Fibroblast of villous mesenchyme (primary cell): ENCODE measurements at regions not wholly inside any gene's neighbourhood (a gene's known extent, or its start where the extent isn't known, plus 50 kb on each side); places are given as distances from the start of the nearest gene placed in this dataset.

ENCODE experiments used
- DNase-seq: peaks from one replicate; pipeline ENCODE4 v3.0.0-alpha.2; 2010; ENCODE audit warnings: low read depth
- H3K4me3 ChIP-seq: 2 replicates; pipeline ENCODE4 v1.5.1; 2011; ENCODE audit warnings: low read depth, mild to moderate bottlenecking, low read length
- TF ChIP-seq, protein P1 (sequence below): IDR thresholded peaks from 2 replicates; pipeline ENCODE4 v1.5.1; 2012; ENCODE audit warnings: low read depth, mild to moderate bottlenecking, low read length; ENCODE audit not compliant: insufficient read depth

DNA sequence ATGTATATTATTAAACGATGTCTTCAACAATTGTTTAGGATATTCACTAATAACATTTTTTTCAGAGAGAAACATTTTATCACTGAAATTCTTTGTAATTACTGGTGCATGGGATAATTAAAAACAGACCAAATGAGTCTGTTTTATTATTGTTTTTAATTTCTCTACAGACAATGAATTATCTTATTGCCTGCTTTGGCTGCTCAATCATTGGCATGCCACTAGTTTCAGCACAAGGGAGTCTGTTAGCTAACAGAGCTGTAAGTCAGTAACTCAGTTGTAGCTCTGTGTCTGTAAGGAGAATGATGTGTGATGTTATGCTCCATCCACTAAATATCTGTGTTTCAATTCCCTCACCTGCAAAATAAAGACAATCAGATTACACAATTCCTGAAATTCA, 443.9 kb downstream of the PRR16 start:
- TF ChIP-seq, protein P1, sequence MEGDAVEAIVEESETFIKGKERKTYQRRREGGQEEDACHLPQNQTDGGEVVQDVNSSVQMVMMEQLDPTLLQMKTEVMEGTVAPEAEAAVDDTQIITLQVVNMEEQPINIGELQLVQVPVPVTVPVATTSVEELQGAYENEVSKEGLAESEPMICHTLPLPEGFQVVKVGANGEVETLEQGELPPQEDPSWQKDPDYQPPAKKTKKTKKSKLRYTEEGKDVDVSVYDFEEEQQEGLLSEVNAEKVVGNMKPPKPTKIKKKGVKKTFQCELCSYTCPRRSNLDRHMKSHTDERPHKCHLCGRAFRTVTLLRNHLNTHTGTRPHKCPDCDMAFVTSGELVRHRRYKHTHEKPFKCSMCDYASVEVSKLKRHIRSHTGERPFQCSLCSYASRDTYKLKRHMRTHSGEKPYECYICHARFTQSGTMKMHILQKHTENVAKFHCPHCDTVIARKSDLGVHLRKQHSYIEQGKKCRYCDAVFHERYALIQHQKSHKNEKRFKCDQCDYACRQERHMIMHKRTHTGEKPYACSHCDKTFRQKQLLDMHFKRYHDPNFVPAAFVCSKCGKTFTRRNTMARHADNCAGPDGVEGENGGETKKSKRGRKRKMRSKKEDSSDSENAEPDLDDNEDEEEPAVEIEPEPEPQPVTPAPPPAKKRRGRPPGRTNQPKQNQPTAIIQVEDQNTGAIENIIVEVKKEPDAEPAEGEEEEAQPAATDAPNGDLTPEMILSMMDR, result no peak
- DNase-seq, result no peak
- H3K4me3 ChIP-seq, result no peak overlapping the region

- no peak for DNase-seq
- TF ChIP-seq, protein P1, result no peak
- no peak overlapping the region for H3K4me3 ChIP-seq
Observed at GRCh38 chr5:120910629-120911028, 446.5 kb downstream of the PRR16 start.

- DNase-seq, result no peak
- no peak overlapping the region for H3K4me3 ChIP-seq
- TF ChIP-seq, protein P1, result no peak
Observed at GRCh38 chr5:120913396-120913795, 449.3 kb downstream of the PRR16 start.

- TF ChIP-seq, protein P1, result no peak
- DNase-seq, result no peak
- H3K4me3 ChIP-seq, result no peak overlapping the region
Observed at GRCh38 chr5:120917214-120917758, 453.2 kb downstream of the PRR16 start.

GRCh38 chr5:120919017-120919416, 454.9 kb downstream of the PRR16 start:
- H3K4me3 ChIP-seq, result no peak overlapping the region
- TF ChIP-seq, protein P1, result no peak
- peak; percentile 8 for DNase-seq

- no peak overlapping the region for H3K4me3 ChIP-seq
- TF ChIP-seq, protein P1, result no peak
- DNase-seq, result no peak
Observed at GRCh38 chr5:120923026-120923425, 458.9 kb downstream of the PRR16 start.

GRCh38 chr5:120926471-120926870, 462.4 kb downstream of the PRR16 start:
- no peak for DNase-seq
- H3K4me3 ChIP-seq, result no peak overlapping the region
- TF ChIP-seq, protein P1, result no peak
